ENCODE measurements at regions not wholly inside any gene's neighbourhood (a gene's known extent, or its start where the extent isn't known, plus 50 kb on each side); places are given as distances from the start of the nearest gene placed in this dataset.

DNA sequence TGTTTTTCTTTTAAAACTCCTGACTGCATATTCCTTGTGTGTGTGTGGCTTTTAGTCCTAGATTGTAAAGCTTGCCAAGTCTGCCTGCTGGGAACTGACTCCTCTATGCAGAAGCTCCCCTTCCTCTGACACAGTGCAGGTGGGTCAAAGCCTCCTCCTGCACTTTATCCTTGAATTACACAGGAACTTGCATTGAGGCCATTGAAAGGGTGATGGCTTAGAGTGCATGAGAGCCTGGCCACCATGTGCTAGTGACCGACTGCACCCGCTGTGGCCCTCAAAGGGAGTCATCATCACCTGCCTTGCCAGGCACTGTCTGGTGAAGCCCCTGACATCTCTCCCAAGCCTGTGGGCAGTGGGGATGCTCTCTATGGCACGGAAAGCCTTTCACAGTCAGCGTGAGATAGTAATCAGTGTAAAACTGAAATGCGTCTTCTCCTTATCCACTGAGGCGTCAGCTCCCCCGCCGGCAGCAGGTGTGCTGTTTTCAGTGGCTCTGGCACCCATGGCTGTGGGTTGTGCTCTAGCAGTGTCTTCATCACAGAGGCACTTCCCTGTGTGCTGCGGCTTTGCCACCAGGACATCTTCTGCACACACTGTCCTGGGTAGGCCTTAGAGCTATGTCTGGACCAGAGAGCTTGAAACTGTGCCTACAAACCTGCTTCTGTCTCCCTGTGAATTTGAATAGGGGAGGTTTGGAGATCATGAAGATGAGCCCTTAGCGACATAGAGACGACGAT is 87.9 kb downstream of the THBS2 start:
- DNase-seq (ENCODE audit: low spot score): peak; percentile 29

DNA sequence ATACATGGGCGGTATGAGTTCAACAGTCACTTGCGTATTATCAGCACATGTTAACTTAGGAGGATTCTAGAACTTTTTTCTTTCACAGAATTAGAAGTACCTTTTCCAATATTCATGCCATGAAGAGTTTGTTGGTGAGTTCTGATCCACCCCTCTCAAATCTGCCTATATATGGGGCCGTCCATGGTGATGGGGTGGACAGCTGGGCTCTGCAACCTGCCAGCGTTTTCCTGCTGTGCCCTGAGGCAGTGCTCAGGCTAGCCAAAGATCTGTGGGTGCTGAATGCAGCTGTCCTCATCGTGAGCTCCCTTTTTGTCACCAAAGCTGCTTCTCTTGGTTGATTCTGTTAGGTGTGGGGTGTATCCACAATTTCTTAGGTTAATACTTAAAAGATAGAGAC is 88.7 kb downstream of the THBS2 start:
- peak; percentile 19 for DNase-seq (ENCODE audit: low spot score)

- DNase-seq (ENCODE audit: low spot score): peak; percentile 13
These were observed 89.2 kb downstream of the THBS2 start for GRCh38 chr6:169164451-169164850.

- peak; percentile 30 for DNase-seq (ENCODE audit: low spot score)
These were observed 90.2 kb downstream of the THBS2 start for GRCh38 chr6:169163411-169163901.

DNA sequence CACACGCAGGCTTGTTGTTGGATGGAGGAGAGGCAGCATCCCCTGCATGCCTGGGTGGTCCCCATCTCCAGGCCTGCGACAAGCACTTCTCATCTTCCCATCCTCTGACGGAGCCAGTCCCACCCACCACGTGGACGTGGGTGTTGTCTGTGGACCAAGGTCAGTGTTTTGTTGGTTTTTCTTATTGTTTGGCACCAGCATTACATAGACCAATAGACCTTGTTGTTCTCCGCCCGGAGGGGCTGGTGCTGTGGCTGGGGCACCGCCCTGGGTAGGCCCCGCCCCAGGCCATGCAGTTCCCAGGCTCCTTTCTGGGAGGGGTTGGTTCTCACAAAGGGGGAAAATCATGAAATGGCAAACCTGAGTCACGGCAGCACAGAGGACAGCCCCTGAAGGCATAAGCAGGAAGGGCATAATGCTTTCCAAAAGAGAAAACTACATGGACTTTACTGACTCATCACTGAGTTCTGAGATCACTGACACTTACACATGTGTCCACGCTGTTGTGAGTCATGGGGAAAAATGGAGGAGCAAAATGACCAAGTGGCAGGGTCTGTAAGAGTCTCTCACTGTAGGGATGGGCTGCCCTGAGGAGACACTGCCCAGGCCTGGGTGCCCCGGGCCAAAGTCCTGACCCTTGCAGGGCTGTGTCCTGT is 90.8 kb downstream of the THBS2 start:
- peak; percentile 28 for DNase-seq (ENCODE audit: low spot score)

GRCh38 chr6:169162249-169162648 is 91.4 kb downstream of the THBS2 start:
- no peak for DNase-seq (ENCODE audit: low spot score)

DNA sequence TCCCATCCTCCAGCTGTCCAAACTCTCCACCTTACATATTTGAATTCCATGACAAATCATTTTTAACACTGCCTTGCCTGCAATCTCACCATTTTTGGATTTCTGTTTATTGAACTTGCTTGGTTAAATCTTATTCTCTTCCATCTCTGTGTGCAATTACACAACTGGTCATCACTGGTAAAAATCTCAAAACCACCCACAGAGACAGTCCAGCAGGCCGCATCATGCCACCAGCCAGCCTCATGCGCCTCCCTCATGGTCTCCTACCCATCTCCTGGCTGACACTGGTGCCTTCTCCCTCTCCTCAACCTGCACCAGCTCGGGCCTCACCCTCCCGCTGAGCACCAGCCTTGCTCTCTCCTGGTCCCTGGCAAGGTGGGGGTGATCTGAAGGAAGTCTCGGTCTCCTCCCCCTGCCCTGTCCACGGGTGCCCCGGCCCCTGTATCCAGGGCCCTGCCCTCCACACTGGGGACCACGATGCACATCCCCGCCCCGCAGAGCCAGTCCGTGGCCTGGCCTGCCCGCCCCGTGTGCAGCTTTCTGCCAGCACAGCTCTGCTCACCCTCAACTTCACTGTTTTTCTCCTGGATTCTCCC is 92.0 kb downstream of the THBS2 start:
- no peak for DNase-seq (ENCODE audit: low spot score)

DNA sequence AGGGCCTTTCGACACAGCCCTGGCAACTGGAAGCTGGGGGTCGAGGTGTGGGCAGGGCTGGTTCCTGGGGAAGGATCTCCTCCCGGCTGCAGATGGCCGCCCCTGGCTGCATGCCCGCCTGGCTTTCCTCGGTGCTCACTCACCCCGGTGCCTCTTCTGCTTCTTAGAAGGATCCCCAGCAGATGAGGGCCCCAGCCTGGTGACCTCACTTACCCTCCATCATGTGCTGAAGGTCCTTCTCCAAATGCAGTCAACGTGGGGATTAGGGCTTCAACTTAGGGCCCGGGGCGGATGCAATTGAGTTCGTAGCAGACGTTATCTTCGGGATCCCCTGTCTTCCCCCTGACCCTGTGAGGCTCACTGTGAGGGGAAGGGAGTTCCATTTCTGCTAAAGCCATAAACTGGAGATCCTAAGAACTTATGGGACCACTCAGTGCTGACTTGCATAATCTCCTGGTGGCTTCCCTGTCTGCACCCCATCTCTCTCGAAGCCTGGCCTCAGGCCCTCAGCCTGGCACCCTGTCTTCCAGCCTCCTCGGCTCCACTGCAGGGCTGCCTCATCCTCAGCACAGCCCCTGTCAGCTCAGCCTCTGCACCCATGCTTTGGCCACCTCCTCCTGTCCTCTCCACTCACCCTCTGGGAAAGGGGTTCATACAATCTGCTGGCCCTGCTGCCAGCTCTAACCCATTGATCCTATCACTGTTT is 92.6 kb downstream of the THBS2 start:
- DNase-seq (ENCODE audit: low spot score): no peak

GRCh38 chr6:169160091-169160854 is 93.4 kb downstream of the THBS2 start:
- DNase-seq (ENCODE audit: low spot score): no peak

DNA sequence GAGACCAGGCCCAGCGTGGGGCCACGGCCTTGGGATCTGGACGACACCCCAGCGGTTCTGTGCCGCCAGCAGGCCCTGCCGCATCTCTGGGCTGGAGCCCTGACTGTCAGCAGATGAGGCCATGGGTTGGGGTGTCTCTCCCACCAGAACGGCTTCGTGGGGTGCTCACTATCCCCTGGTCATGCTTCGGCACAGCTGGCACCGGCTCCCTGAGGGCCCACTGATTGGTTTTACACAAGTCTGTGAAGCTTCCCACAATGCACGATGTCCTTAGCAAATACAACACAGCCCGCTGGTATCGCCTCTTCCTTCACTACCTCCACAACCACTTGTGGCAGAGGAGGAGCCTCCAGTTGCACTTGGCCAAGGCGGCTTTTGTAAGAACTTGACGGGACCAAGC is 94.3 kb downstream of the THBS2 start:
- DNase-seq (ENCODE audit: low spot score): no peak

GRCh38 chr6:169158691-169159090 is 95.0 kb downstream of the THBS2 start:
- DNase-seq (ENCODE audit: low spot score): no peak

- DNase-seq (ENCODE audit: low spot score): no peak
These were observed 95.5 kb downstream of the THBS2 start for GRCh38 chr6:169158174-169158573.

- no peak for DNase-seq (ENCODE audit: low spot score)
These were observed 96.2 kb downstream of the THBS2 start for GRCh38 chr6:169157197-169158148.

DNA sequence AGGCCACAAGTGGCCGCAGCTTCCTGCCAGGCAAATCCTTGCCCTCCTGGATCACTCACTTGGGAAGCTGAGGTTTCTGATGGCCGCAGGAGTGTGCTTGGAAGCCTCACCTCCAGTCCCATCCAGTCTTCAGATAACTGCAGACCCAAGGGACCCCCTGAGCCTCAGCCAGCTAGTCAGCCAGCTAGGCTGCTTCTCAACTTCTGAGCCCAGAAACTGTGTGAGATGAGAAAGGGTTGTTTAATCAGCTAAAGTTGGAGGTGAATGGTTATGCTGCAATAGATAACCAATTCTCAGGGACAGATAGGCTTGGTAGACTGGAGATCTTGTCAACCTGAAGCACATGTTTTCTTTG is 96.9 kb downstream of the THBS2 start:
- no peak for DNase-seq (ENCODE audit: low spot score)

DNA sequence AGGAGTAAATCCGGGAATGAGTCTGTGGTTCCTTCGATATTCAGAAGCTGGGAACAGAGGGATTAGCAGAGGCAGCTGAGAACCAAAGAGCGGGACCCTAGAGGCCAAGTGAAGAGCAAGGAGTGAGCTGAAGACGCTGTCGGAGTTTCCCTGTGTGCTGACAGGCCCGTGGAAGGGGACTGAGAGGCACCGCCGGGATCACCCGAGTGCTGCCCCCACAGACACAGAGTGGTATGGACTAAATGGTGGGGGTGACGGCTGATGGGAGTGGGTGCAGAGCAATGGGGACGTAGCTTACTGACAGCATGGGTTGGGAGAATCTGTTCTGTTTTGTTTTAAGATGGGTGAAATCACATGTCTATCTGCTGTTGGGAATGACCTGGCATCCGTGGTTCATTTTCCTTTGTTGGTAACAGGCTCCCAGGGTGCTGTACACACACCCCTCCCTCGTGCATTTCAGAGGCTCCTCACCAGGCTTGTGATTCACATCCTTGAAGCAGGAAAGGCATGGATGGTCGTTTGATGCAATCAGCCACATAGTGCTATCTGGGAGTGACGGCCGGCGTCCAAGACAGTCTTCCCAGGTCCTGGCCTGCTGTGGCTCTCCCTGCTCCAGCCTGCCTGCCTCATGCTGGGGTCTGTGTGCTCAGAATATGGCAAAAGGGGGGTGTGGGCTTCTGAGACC is 97.4 kb downstream of the THBS2 start:
- peak; percentile 14 for DNase-seq (ENCODE audit: low spot score)

DNA sequence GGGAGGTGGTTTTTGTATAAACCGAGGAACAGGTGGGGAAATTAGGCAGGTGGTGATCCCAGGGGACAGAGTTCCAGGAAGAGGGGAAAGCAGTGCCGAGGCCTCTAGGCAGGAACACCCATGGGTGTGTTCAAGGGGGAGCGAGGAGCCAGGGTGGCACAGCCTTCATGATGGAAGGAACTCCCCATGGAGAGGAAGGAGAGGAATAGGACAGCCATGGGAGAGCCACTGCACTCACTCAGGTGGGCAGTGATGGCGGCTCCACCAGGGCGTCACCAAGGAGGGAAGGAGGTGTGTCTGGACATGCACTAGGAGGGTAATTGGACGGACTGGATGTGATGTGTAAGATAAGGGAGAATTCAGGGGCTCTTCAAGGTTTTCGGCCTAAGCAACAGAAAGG is 98.2 kb downstream of the THBS2 start:
- no peak for DNase-seq (ENCODE audit: low spot score)

GRCh38 chr6:169153401-169153800 is 100.2 kb downstream of the THBS2 start:
- no peak for DNase-seq (ENCODE audit: low spot score)

DNA sequence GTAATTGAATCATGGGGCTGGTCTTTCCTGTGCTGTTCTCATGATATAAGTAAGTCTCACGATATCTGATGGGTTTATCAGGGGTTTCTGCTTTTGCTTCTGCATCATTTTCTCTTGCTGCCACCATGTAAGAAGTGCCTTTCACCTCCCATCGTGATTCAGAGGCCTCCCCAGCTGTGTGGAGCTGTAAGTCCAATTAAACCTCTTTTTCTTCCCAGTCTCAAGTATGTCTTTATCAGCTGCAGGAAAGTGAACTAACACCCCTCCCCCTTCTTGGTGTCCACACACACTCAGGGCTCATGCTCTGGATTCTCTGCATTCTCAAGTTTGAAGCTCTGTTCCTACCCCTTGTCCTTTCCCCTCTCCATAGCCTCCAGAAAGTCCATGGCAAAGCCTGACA is 107.1 kb downstream of the THBS2 start:
- DNase-seq (ENCODE audit: low spot score): no peak

GRCh38 chr6:169145991-169146501 is 107.6 kb downstream of the THBS2 start:
- DNase-seq (ENCODE audit: low spot score): no peak

GRCh38 chr6:169145496-169145895 is 108.2 kb downstream of the THBS2 start:
- no peak for DNase-seq (ENCODE audit: low spot score)
